ENCODE measurements at regions not wholly inside any gene's neighbourhood (a gene's known extent, or its start where the extent isn't known, plus 50 kb on each side); places are given as distances from the start of the nearest gene placed in this dataset.

GRCh38 chr2:128439031-128439790 is 120.5 kb upstream of the HS6ST1 start:
- H3K4me3 ChIP-seq (ENCODE audit: low read depth, low read length), result no peak overlapping the region
- TF ChIP-seq CTCF (conservative IDR thresholded peaks at IDR 0.05; ENCODE audit: low read depth, low read length), result no peak
- DNase-seq (ENCODE audit: low read depth), result no peak

- no peak overlapping the region for H3K4me3 ChIP-seq (ENCODE audit: low read depth, low read length)
- DNase-seq (ENCODE audit: low read depth), result no peak
- TF ChIP-seq CTCF (conservative IDR thresholded peaks at IDR 0.05; ENCODE audit: low read depth, low read length), result no peak
Measured at GRCh38 chr2:128439791-128440665, 121.4 kb upstream of the HS6ST1 start.

GRCh38 chr2:128440666-128441340 is 122.1 kb upstream of the HS6ST1 start:
- no peak for TF ChIP-seq CTCF (conservative IDR thresholded peaks at IDR 0.05; ENCODE audit: low read depth, low read length)
- H3K4me3 ChIP-seq (ENCODE audit: low read depth, low read length), result no peak overlapping the region
- DNase-seq (ENCODE audit: low read depth), result no peak

- no peak for TF ChIP-seq CTCF (conservative IDR thresholded peaks at IDR 0.05; ENCODE audit: low read depth, low read length)
- H3K4me3 ChIP-seq (ENCODE audit: low read depth, low read length), result no peak overlapping the region
- no peak for DNase-seq (ENCODE audit: low read depth)
Measured at GRCh38 chr2:128441341-128442052, 122.8 kb upstream of the HS6ST1 start.

- H3K4me3 ChIP-seq (ENCODE audit: low read depth, low read length), result no peak overlapping the region
- DNase-seq (ENCODE audit: low read depth), result peak; percentile 34
- TF ChIP-seq CTCF (conservative IDR thresholded peaks at IDR 0.05; ENCODE audit: low read depth, low read length), result no peak
Measured at GRCh38 chr2:128442053-128442751, 123.5 kb upstream of the HS6ST1 start.

- no peak for TF ChIP-seq CTCF (conservative IDR thresholded peaks at IDR 0.05; ENCODE audit: low read depth, low read length)
- H3K4me3 ChIP-seq (ENCODE audit: low read depth, low read length), result no peak overlapping the region
- DNase-seq (ENCODE audit: low read depth), result peak; percentile 12
Measured at GRCh38 chr2:128442891-128443302, 124.2 kb upstream of the HS6ST1 start.

Data from choroid plexus epithelial cell (primary cell).